ENCODE measurements at regions not wholly inside any gene's neighbourhood (a gene's known extent, or its start where the extent isn't known, plus 50 kb on each side); places are given as distances from the start of the nearest gene placed in this dataset.

- no peak for TF ChIP-seq POLR2A (IDR thresholded peaks at IDR 0.05)
- TF ChIP-seq, protein P1, sequence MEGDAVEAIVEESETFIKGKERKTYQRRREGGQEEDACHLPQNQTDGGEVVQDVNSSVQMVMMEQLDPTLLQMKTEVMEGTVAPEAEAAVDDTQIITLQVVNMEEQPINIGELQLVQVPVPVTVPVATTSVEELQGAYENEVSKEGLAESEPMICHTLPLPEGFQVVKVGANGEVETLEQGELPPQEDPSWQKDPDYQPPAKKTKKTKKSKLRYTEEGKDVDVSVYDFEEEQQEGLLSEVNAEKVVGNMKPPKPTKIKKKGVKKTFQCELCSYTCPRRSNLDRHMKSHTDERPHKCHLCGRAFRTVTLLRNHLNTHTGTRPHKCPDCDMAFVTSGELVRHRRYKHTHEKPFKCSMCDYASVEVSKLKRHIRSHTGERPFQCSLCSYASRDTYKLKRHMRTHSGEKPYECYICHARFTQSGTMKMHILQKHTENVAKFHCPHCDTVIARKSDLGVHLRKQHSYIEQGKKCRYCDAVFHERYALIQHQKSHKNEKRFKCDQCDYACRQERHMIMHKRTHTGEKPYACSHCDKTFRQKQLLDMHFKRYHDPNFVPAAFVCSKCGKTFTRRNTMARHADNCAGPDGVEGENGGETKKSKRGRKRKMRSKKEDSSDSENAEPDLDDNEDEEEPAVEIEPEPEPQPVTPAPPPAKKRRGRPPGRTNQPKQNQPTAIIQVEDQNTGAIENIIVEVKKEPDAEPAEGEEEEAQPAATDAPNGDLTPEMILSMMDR (IDR thresholded peaks at IDR 0.05) = no peak
These were observed 757.0 kb upstream of the ADAMTS16 start for GRCh38 chr5:4383102-4383501.

All from esophagus squamous epithelium (tissue), 4 donors.